MCF 10A (cell line): ENCODE measurements at regions not wholly inside any gene's neighbourhood (a gene's known extent, or its start where the extent isn't known, plus 50 kb on each side); places are given as distances from the start of the nearest gene placed in this dataset.

Source experiments
- BruUV-seq: library from RNA; stranded (reverse); fragments of 400-500 nt; replicated peaks from 2 replicates; lab custom pipeline; 2021; lab: Mats Ljungman, UMichigan
- CTCF ChIA-PET: fragments of 300-600 bp; sonication (Branson Sonifier 250); formaldehyde crosslinking; extraction: SDS; loops from one replicate; lab custom pipeline; 2021; ENCODE audit warnings: antibody characterized with exemption, inconsistent platforms; lab: Yijun Ruan, JAX
- POLR2A ChIA-PET: fragments of 300-600, 350-650 bp; sonication (Branson Sonifier 250); formaldehyde crosslinking; extraction: SDS; loops from one replicate; lab custom pipeline; 2020; ENCODE audit warnings: antibody characterized with exemption, inconsistent platforms; lab: Yijun Ruan, JAX
- DNase-seq: peaks from one replicate; pipeline ENCODE4 v3.0.0-alpha.2; 2018; ENCODE audit not compliant: unreplicated experiment
- H3K27ac Mint-ChIP-seq: one replicate; pipeline ENCODE4 v1.8.0; 2022; ENCODE audit warnings: mild to moderate bottlenecking, low read depth, mixed read lengths; ENCODE audit not compliant: unreplicated experiment
- H3K27me3 Mint-ChIP-seq: one replicate; pipeline ENCODE4 v1.8.0; 2022; ENCODE audit warnings: mixed read lengths; ENCODE audit not compliant: insufficient read depth, unreplicated experiment
- H3K36me3 Mint-ChIP-seq: one replicate; pipeline ENCODE4 v1.8.0; 2022; ENCODE audit warnings: mild to moderate bottlenecking, moderate library complexity, mixed read lengths; ENCODE audit not compliant: insufficient read depth, unreplicated experiment
- H3K4me1 Mint-ChIP-seq: one replicate; pipeline ENCODE4 v1.8.0; 2022; ENCODE audit warnings: mixed read lengths; ENCODE audit not compliant: insufficient read depth, unreplicated experiment
- H3K4me3 Mint-ChIP-seq: one replicate; pipeline ENCODE4 v1.8.0; 2022; ENCODE audit warnings: mild to moderate bottlenecking, moderate library complexity, mixed read lengths; ENCODE audit not compliant: unreplicated experiment
- H3K9me3 Mint-ChIP-seq: one replicate; pipeline ENCODE4 v1.8.0; 2022; ENCODE audit warnings: mixed read lengths; ENCODE audit not compliant: unreplicated experiment
- CTCF ChIP-seq: fragments of 200-600 bp; IDR thresholded peaks from one replicate; pipeline ENCODE4 v1.8.0; 2022; ENCODE audit warnings: antibody characterized with exemption, mild to moderate bottlenecking; ENCODE audit not compliant: unreplicated experiment
- intact Hi-C: fragments of 100-400 bp; cut with micrococcal nuclease; formaldehyde crosslinking; loops from 2 replicates; pipeline ENCODE4 v1.14.1; 2022

GRCh38 chr16:55380485-55380884, 56.5 kb downstream of the IRX6 start:
- no peak overlapping the region for H3K4me3 Mint-ChIP-seq
- no peaks in the 10 kb centered on the region for H3K9me3 Mint-ChIP-seq
- H3K27me3 Mint-ChIP-seq, result no peaks in the 10 kb centered on the region
- no TSS peak for BruUV-seq
- no peak overlapping the region for H3K27ac Mint-ChIP-seq
- CTCF ChIA-PET, result interaction anchor here (0.7 kb wide), 1 partner anchor 48 kb away, joined by 3 read pairs; no protein-coding TSS in a partner anchor
- intact Hi-C loops, result no loop called here
- DNase-seq, result no peak
- POLR2A ChIA-PET, result interaction anchor here (1.5 kb wide), 1 partner anchor 11 kb away, joined by 5 read pairs; no protein-coding TSS in a partner anchor
- no peaks in the 10 kb centered on the region for H3K4me1 Mint-ChIP-seq
- no peaks in the 10 kb centered on the region for H3K36me3 Mint-ChIP-seq
- TF ChIP-seq CTCF, result no peak

- Mint-ChIP-seq H3K27ac (no peak overlapping the region), H3K9me3 (no peaks in the 10 kb centered on the region), H3K4me1 (no peaks in the 10 kb centered on the region), H3K27me3 (no peaks in the 10 kb centered on the region), H3K4me3 (no peak overlapping the region), H3K36me3 (no peaks in the 10 kb centered on the region)
- no peak for TF ChIP-seq CTCF
- ChIA-PET CTCF (interaction anchor here (0.8 to 1.0 kb wide), 3 partner anchors 8 to 438 kb away, joined by 3 to 4 read pairs (median 3); partner anchors contain the start of gene IRX6), POLR2A (interaction anchor here (1.2 kb wide), 1 partner anchor 448 kb away, joined by 5 read pairs; no protein-coding TSS in a partner anchor)
- no peak for DNase-seq
- intact Hi-C loops, result no loop called here
- no TSS peak for BruUV-seq
These were observed 60.6 kb downstream of the IRX6 start for GRCh38 chr16:55384288-55385247.

- Mint-ChIP-seq H3K4me1 (no peaks in the 10 kb centered on the region), H3K4me3 (no peak overlapping the region), H3K9me3 (no peaks in the 10 kb centered on the region), H3K36me3 (no peaks in the 10 kb centered on the region), H3K27ac (no peak overlapping the region), H3K27me3 (no peaks in the 10 kb centered on the region)
- BruUV-seq, result no TSS peak
- TF ChIP-seq CTCF, result no peak
- DNase-seq, result no peak
- CTCF ChIA-PET, result interaction anchor here (0.8 to 0.9 kb wide), 2 partner anchors 9 to 439 kb away, joined by 3 read pairs; no protein-coding TSS in a partner anchor
- intact Hi-C loops, result no loop called here
- POLR2A ChIA-PET, result no interaction called here
These were observed 61.4 kb downstream of the IRX6 start for GRCh38 chr16:55385359-55385758.

- Mint-ChIP-seq H3K27me3 (no peaks in the 10 kb centered on the region), H3K4me1 (no peaks in the 10 kb centered on the region), H3K4me3 (no peak overlapping the region), H3K36me3 (no peaks in the 10 kb centered on the region), H3K9me3 (no peaks in the 10 kb centered on the region), H3K27ac (no peak overlapping the region)
- intact Hi-C loops, result no loop called here
- BruUV-seq, result no TSS peak
- TF ChIP-seq CTCF, result no peak
- DNase-seq, result peak; percentile 25
- CTCF ChIA-PET, result no interaction called here
- POLR2A ChIA-PET, result no interaction called here
These were observed 62.7 kb downstream of the IRX6 start for GRCh38 chr16:55386534-55387296.
